ENCODE measurements at regions not wholly inside any gene's neighbourhood (a gene's known extent, or its start where the extent isn't known, plus 50 kb on each side); places are given as distances from the start of the nearest gene placed in this dataset.

GRCh38 chr5:3446410-3446809, 149.2 kb upstream of the IRX1 start:
- no peak for TF ChIP-seq EZH2 (IDR thresholded peaks at IDR 0.05)
- TF ChIP-seq, protein P1, sequence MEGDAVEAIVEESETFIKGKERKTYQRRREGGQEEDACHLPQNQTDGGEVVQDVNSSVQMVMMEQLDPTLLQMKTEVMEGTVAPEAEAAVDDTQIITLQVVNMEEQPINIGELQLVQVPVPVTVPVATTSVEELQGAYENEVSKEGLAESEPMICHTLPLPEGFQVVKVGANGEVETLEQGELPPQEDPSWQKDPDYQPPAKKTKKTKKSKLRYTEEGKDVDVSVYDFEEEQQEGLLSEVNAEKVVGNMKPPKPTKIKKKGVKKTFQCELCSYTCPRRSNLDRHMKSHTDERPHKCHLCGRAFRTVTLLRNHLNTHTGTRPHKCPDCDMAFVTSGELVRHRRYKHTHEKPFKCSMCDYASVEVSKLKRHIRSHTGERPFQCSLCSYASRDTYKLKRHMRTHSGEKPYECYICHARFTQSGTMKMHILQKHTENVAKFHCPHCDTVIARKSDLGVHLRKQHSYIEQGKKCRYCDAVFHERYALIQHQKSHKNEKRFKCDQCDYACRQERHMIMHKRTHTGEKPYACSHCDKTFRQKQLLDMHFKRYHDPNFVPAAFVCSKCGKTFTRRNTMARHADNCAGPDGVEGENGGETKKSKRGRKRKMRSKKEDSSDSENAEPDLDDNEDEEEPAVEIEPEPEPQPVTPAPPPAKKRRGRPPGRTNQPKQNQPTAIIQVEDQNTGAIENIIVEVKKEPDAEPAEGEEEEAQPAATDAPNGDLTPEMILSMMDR (IDR thresholded peaks at IDR 0.05 in 2 of 3, conservative IDR thresholded peaks at IDR 0.05 in 1 of 3; ENCODE audit: borderline replicate concordance in 1 of 3, insufficient read depth in 1 of 3, low read depth in 2 of 3, low read length in 2 of 3): no peak
- TF ChIP-seq RAD21 (IDR thresholded peaks at IDR 0.05; ENCODE audit: low read depth): no peak
- no peak for TF ChIP-seq POLR2AphosphoS5 (IDR thresholded peaks at IDR 0.05; ENCODE audit: low read depth, low read length)
